HepG2 (cell line): ENCODE measurements at regions not wholly inside any gene's neighbourhood (a gene's known extent, or its start where the extent isn't known, plus 50 kb on each side); places are given as distances from the start of the nearest gene placed in this dataset.

Source experiments
- ATAC-seq: fragments of 200-7000 bp; cut with Tn5 transposase; 3 replicates; pipeline ENCODE4 v1.9.1; 2020; ENCODE audit warnings: mild to moderate bottlenecking, moderate library complexity
- BruUV-seq: library from RNA; stranded (reverse); fragments of 400-500 nt; replicated peaks from 2 replicates; lab custom pipeline; 2021; lab: Mats Ljungman, UMichigan
- CTCF ChIA-PET: fragments of 300-600 bp; formaldehyde crosslinking; extraction: SDS; loops from one replicate; lab custom pipeline; 2021; ENCODE audit warnings: low total read pairs, inconsistent platforms, low intra/inter-chr PET ratio; lab: Yijun Ruan, JAX
- POLR2A ChIA-PET: fragments of 350-600 bp; sonication (Branson Sonifier 250); formaldehyde crosslinking; loops from one replicate; lab custom pipeline; 2020; ENCODE audit warnings: antibody characterized with exemption, inconsistent platforms; lab: Yijun Ruan, JAX
- DNase-seq: peaks from one replicate; pipeline ENCODE4 v3.0.0-alpha.2; 2015; ENCODE audit warnings: low spot score
- FAIRE-seq: peaks from 3 replicates; lab custom pipeline; 2011; peaks lifted over from hg19 to GRCh38; lab: Jason Lieb, UNC
- H2AFZ ChIP-seq: one replicate; pipeline ENCODE4 v1.6.1; 2011; ENCODE audit warnings: low read length, inconsistent platforms
- H3K27ac ChIP-seq: fragments of 300-600 bp; 3 replicates; pipeline ENCODE4 v1.8.0; 2011; ENCODE audit warnings: mixed run types, mild to moderate bottlenecking, mixed read lengths, low read length, inconsistent platforms; ENCODE audit not compliant: insufficient read depth; ENCODE audit errors: extremely low read length
- H3K27me3 ChIP-seq, 2 experiments: fragments of 200-600 bp in 1 of 2; 2 replicates in 1 of 2; 3 replicates in 1 of 2; pipeline versions ENCODE4 v1.6.0 to v1.8.0; 2011; ENCODE audit warnings: low read length in 2 of 2, mild to moderate bottlenecking in 2 of 2, moderate library complexity in 2 of 2, inconsistent platforms in 1 of 2; ENCODE audit not compliant: insufficient read depth in 2 of 2, control insufficient read depth in 1 of 2
- H3K36me3 ChIP-seq, 2 experiments: fragments of 200-600 bp in 1 of 2; replicated peaks in 1 of 2; 2 replicates in 1 of 2; 3 replicates in 1 of 2; pipeline versions ENCODE4 v1.5.1 to v1.8.0; 2011; ENCODE audit warnings: low read length in 2 of 2, inconsistent platforms in 1 of 2; ENCODE audit not compliant: insufficient read depth in 2 of 2, control insufficient read depth in 1 of 2
- H3K4me1 ChIP-seq: 2 replicates; pipeline ENCODE4 v1.5.1; 2012; ENCODE audit warnings: low read length, inconsistent platforms; ENCODE audit not compliant: insufficient read depth
- H3K4me2 ChIP-seq: 2 replicates; pipeline ENCODE4 v1.6.0; 2011; ENCODE audit warnings: low read depth, low read length, inconsistent platforms
- H3K4me3 ChIP-seq, 3 experiments: fragments of 200-600 bp in 1 of 3; sonication (generic), shearing (Covaris generic) in 1 of 3; replicated peaks in 1 of 3; 2 replicates each; pipeline ENCODE4 v1.5.1; 2011 to 2016; ENCODE audit warnings: low read length in 3 of 3, inconsistent platforms in 2 of 3, low read depth in 2 of 3, mild to moderate bottlenecking in 2 of 3, control low read depth in 1 of 3, mixed read lengths in 1 of 3; ENCODE audit not compliant: insufficient read depth in 1 of 3
- H3K79me2 ChIP-seq: one replicate; pipeline ENCODE4 v1.6.1; 2011; ENCODE audit warnings: low read length, inconsistent platforms; ENCODE audit not compliant: insufficient read depth
- H3K9ac ChIP-seq: 2 replicates; pipeline ENCODE4 v1.6.0; 2011; ENCODE audit warnings: mild to moderate bottlenecking, low read depth, low read length, inconsistent platforms; ENCODE audit not compliant: insufficient read depth
- H3K9me3 ChIP-seq: 2 replicates; pipeline ENCODE4 v1.5.1; 2012; ENCODE audit warnings: mild to moderate bottlenecking, low read length
- H4K20me1 ChIP-seq: 2 replicates; pipeline ENCODE4 v1.6.0; 2011; ENCODE audit warnings: inconsistent platforms, mild to moderate bottlenecking, low read length, moderate library complexity; ENCODE audit not compliant: insufficient read depth
- ADNP ChIP-seq: sonication (generic); formaldehyde crosslinking; IDR thresholded peaks from 2 replicates; pipeline ENCODE4 v1.4.0; 2020; ENCODE audit warnings: missing genetic modification reagents
- NFE2 ChIP-seq: sonication (generic); formaldehyde crosslinking; IDR thresholded peaks from 2 replicates; pipeline ENCODE4 v1.4.0; 2020; ENCODE audit warnings: missing genetic modification reagents
- NFIB ChIP-seq: sonication (generic); formaldehyde crosslinking; IDR thresholded peaks from 2 replicates; pipeline ENCODE4 v1.9.0; 2021; ENCODE audit warnings: missing genetic modification reagents, mild to moderate bottlenecking, borderline replicate concordance
- NR2C2 ChIP-seq: sonication (generic); formaldehyde crosslinking; IDR thresholded peaks from 2 replicates; pipeline ENCODE4 v1.4.0; 2020; ENCODE audit warnings: missing genetic modification reagents, mild to moderate bottlenecking, moderate library complexity, borderline replicate concordance
- RXRA ChIP-seq: sonication (generic); formaldehyde crosslinking; IDR thresholded peaks from 2 replicates; pipeline ENCODE4 v1.5.1; 2020; ENCODE audit warnings: missing genetic modification reagents
- SMAD9 ChIP-seq: sonication (generic); formaldehyde crosslinking; IDR thresholded peaks from 2 replicates; pipeline ENCODE4 v1.5.1; 2020; ENCODE audit warnings: mild to moderate bottlenecking, missing genetic modification reagents
- SRSF4 ChIP-seq: fragments of 200-400 bp; formaldehyde crosslinking; IDR thresholded peaks from one replicate; pipeline ENCODE4 v1.6.1; 2018; ENCODE audit warnings: mild to moderate bottlenecking, low read depth, low read length, moderate library complexity; ENCODE audit not compliant: poor library complexity, severe bottlenecking
- TAF1 ChIP-seq: sonication (generic); formaldehyde crosslinking; IDR thresholded peaks from 2 replicates; pipeline ENCODE4 v1.4.0; 2020; ENCODE audit warnings: missing genetic modification reagents
- ZNF558 ChIP-seq: sonication (generic); formaldehyde crosslinking; IDR thresholded peaks from 2 replicates; pipeline ENCODE4 v1.9.0; 2022; ENCODE audit warnings: mild to moderate bottlenecking, missing genetic modification reagents, borderline replicate concordance
- ZNF724P ChIP-seq: sonication (generic); formaldehyde crosslinking; IDR thresholded peaks from 2 replicates; pipeline ENCODE4 v1.8.0; 2022; ENCODE audit warnings: missing genetic modification reagents, borderline replicate concordance
- WGBS: methylation state at CpG from one replicate; pipeline ENCODE4 v1.1.6; 2017; ENCODE audit warnings: low lambda C conversion rate; 5-methylcytosine and 5-hydroxymethylcytosine counted together
- in situ Hi-C: cut with HindIII; loops from 2 replicates; pipeline ENCODE4 v1.10.0; 2017; ENCODE audit warnings: low pct_unique_long_range_greater_than_20kb; ENCODE audit not compliant: extremely low pct_ligation_motif_present
- intact Hi-C: fragments of 100-400 bp; cut with micrococcal nuclease; formaldehyde crosslinking; loops from one replicate; pipeline ENCODE4 v1.10.0; 2022; ENCODE audit not compliant: unreplicated experiment
- TF ChIP-seq, protein P1 (sequence below): sonication (generic); formaldehyde crosslinking; IDR thresholded peaks from 2 replicates; pipeline ENCODE4 v1.5.1; 2020; ENCODE audit warnings: mild to moderate bottlenecking, missing genetic modification reagents, borderline replicate concordance
- TF ChIP-seq, protein P2 (sequence below): sonication (generic); formaldehyde crosslinking; IDR thresholded peaks from 2 replicates; pipeline ENCODE4 v1.5.0; 2020; ENCODE audit warnings: missing genetic modification reagents

DNA sequence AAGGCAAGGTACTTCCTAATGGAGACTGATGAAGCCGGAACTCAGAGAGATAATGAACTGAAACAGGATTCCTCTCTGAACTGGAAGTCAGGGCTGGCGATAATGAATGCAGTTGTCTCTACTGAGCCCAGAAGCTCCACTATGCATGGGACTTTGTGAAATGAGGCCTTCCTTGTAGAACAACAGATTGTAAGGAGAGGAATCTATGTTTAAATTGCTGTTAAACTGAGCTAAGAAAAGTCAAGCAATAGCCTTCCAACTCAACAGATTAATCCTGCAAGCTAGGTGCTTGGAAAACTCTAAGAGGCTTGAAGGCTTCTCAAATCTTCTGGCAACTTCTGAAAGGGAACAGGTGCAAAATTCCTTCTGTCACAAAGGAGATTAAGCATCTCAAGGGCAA is 119.5 kb upstream of the ARHGAP5 start:
- FAIRE-seq, result no peak
- Histone ChIP-seq H3K27me3 (no peaks in the 10 kb centered on the region), H3K4me1 (peaks cover 5% of the 10 kb centered on the region), H4K20me1 (no peaks in the 10 kb centered on the region), H2AFZ (no peak overlapping the region), H3K36me3 (no peaks in the 10 kb centered on the region)
- no peak for DNase-seq
- ChIA-PET POLR2A (no interaction called here), CTCF (no interaction called here)
- in situ Hi-C loops (no loop called here), intact Hi-C loops (no loop called here)
- TF ChIP-seq SRSF4 (no peak), NFIB (CRISPR knock-in tag) (0 out of 2 replicates have a peak, but pooled peaks have one; percentile 68), ZNF724P (no peak), SMAD9 (CRISPR knock-in tag) (no peak)
- TF ChIP-seq, all 625 proteins: peak for 1
- no peak for ATAC-seq
- Histone ChIP-seq H3K79me2 (no peaks in the 10 kb centered on the region), H3K27ac (no peak overlapping the region), H3K9ac (no peak overlapping the region), H3K4me2 (no peak overlapping the region), H3K9me3 (no peaks in the 10 kb centered on the region), H3K4me3 (no peak overlapping the region)
- 78% methylated on average over 2 of the region's 2 CpGs for WGBS
- no TSS peak for BruUV-seq

DNA sequence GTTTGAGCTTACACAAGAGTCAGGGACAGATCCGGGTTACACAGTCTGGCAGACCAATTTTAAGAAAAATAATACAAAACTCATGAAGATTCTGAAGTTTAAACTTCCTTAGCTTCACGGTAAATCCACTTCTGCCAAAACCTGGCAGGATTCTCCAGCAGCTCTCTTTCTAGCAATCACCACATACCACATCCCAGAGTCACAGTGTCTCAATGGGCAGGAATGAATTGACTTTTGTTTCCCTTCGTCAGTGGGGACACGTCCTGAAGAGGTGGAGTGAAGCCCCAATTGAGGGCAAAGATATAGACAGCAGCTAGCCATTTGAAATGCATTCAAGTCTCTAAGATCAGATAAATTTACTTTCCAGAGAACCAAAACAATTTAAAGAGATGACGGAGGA is 117.1 kb upstream of the ARHGAP5 start:
- H2AFZ ChIP-seq, result no peak overlapping the region
- no peak overlapping the region for H3K4me2 ChIP-seq
- DNase-seq, result no peak
- H3K9me3 ChIP-seq, result no peaks in the 10 kb centered on the region
- no peaks in the 10 kb centered on the region for H3K79me2 ChIP-seq
- H3K36me3 ChIP-seq, result no peaks in the 10 kb centered on the region
- intact Hi-C loops (no loop called here), in situ Hi-C loops (no loop called here)
- H4K20me1 ChIP-seq, result no peaks in the 10 kb centered on the region
- no peaks in the 10 kb centered on the region for H3K27me3 ChIP-seq
- ATAC-seq, result no peak
- WGBS, result 37% methylated on average over 5 of the region's 5 CpGs
- no peak overlapping the region for H3K27ac ChIP-seq
- no TSS peak for BruUV-seq
- peaks cover 3% of the 10 kb centered on the region for H3K4me1 ChIP-seq
- POLR2A ChIA-PET, result no interaction called here
- CTCF ChIA-PET, result no interaction called here
- no peak for FAIRE-seq
- H3K4me3 ChIP-seq, result no peak overlapping the region
- no peak overlapping the region for H3K9ac ChIP-seq
- TF ChIP-seq, protein P1, sequence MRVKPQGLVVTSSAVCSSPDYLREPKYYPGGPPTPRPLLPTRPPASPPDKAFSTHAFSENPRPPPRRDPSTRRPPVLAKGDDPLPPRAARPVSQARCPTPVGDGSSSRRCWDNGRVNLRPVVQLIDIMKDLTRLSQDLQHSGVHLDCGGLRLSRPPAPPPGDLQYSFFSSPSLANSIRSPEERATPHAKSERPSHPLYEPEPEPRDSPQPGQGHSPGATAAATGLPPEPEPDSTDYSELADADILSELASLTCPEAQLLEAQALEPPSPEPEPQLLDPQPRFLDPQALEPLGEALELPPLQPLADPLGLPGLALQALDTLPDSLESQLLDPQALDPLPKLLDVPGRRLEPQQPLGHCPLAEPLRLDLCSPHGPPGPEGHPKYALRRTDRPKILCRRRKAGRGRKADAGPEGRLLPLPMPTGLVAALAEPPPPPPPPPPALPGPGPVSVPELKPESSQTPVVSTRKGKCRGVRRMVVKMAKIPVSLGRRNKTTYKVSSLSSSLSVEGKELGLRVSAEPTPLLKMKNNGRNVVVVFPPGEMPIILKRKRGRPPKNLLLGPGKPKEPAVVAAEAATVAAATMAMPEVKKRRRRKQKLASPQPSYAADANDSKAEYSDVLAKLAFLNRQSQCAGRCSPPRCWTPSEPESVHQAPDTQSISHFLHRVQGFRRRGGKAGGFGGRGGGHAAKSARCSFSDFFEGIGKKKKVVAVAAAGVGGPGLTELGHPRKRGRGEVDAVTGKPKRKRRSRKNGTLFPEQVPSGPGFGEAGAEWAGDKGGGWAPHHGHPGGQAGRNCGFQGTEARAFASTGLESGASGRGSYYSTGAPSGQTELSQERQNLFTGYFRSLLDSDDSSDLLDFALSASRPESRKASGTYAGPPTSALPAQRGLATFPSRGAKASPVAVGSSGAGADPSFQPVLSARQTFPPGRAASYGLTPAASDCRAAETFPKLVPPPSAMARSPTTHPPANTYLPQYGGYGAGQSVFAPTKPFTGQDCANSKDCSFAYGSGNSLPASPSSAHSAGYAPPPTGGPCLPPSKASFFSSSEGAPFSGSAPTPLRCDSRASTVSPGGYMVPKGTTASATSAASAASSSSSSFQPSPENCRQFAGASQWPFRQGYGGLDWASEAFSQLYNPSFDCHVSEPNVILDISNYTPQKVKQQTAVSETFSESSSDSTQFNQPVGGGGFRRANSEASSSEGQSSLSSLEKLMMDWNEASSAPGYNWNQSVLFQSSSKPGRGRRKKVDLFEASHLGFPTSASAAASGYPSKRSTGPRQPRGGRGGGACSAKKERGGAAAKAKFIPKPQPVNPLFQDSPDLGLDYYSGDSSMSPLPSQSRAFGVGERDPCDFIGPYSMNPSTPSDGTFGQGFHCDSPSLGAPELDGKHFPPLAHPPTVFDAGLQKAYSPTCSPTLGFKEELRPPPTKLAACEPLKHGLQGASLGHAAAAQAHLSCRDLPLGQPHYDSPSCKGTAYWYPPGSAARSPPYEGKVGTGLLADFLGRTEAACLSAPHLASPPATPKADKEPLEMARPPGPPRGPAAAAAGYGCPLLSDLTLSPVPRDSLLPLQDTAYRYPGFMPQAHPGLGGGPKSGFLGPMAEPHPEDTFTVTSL (CRISPR knock-in tag), result no peak
- TF ChIP-seq TAF1 (CRISPR knock-in tag), result no peak
- no peak for TF ChIP-seq NR2C2 (CRISPR knock-in tag)
- no peak for TF ChIP-seq ZNF558 (CRISPR knock-in tag)
- TF ChIP-seq ADNP (CRISPR knock-in tag), result no peak
- TF ChIP-seq NFE2, result no peak
- no peak for TF ChIP-seq RXRA
- TF ChIP-seq, protein P2, sequence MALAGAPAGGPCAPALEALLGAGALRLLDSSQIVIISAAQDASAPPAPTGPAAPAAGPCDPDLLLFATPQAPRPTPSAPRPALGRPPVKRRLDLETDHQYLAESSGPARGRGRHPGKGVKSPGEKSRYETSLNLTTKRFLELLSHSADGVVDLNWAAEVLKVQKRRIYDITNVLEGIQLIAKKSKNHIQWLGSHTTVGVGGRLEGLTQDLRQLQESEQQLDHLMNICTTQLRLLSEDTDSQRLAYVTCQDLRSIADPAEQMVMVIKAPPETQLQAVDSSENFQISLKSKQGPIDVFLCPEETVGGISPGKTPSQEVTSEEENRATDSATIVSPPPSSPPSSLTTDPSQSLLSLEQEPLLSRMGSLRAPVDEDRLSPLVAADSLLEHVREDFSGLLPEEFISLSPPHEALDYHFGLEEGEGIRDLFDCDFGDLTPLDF (CRISPR knock-in tag), result no peak
